IMR-90 (cell line): ENCODE measurements at regions not wholly inside any gene's neighbourhood (a gene's known extent, or its start where the extent isn't known, plus 50 kb on each side); places are given as distances from the start of the nearest gene placed in this dataset.

Experiments used
- ATAC-seq: fragments of 200-7000 bp; cut with Tn5 transposase; 2 replicates; pipeline ENCODE4 v1.9.1; 2020; ENCODE audit warnings: low read depth, mild to moderate bottlenecking, moderate library complexity
- BruUV-seq: library from RNA; stranded (reverse); fragments of 400-500 nt; replicated peaks from 2 replicates; lab custom pipeline; 2021; lab: Mats Ljungman, UMichigan
- CTCF ChIA-PET: fragments of 300-600 bp; formaldehyde crosslinking; extraction: SDS; loops from one replicate; lab custom pipeline; 2021; ENCODE audit warnings: antibody characterized with exemption; lab: Yijun Ruan, JAX
- POLR2A ChIA-PET: fragments of 300-600 bp; sonication (Branson Sonifier 250); formaldehyde crosslinking; loops from one replicate; lab custom pipeline; 2022; ENCODE audit warnings: antibody characterized with exemption; ENCODE audit not compliant: unreplicated experiment; lab: Charles Lee
- DNase-seq: peaks from one replicate; pipeline ENCODE4 v3.0.0; 2013
- H2AFZ ChIP-seq: replicated peaks from 2 replicates; pipeline ENCODE3; 2013; ENCODE audit warnings: low read length, mild to moderate bottlenecking; ENCODE audit not compliant: poor library complexity
- H2AK5ac ChIP-seq: 2 replicates; pipeline ENCODE4 v1.6.1; 2013; ENCODE audit warnings: low read depth, low read length, inconsistent platforms
- H2AK9ac ChIP-seq: replicated peaks from 2 replicates; pipeline ENCODE3; 2013; ENCODE audit warnings: mild to moderate bottlenecking, low read depth, low read length, moderate library complexity; ENCODE audit not compliant: poor library complexity
- H2BK120ac ChIP-seq: 2 replicates; pipeline ENCODE4 v1.6.1; 2013; ENCODE audit warnings: low read depth, low read length, inconsistent platforms
- H2BK15ac ChIP-seq: 3 replicates; pipeline ENCODE4 v1.6.1; 2013; ENCODE audit warnings: low read depth, low read length, inconsistent platforms
- H2BK20ac ChIP-seq: 2 replicates; pipeline ENCODE4 v1.6.1; 2013; ENCODE audit warnings: low read depth, mild to moderate bottlenecking, inconsistent platforms, low read length, moderate library complexity
- H2BK5ac ChIP-seq: 2 replicates; pipeline ENCODE4 v1.6.1; 2013; ENCODE audit warnings: mild to moderate bottlenecking, low read depth, low read length, inconsistent platforms; ENCODE audit not compliant: poor library complexity, severe bottlenecking
- H3K14ac ChIP-seq: replicated peaks from 2 replicates; pipeline ENCODE4 v1.6.1; 2013; ENCODE audit warnings: low read depth, low read length, inconsistent platforms
- H3K18ac ChIP-seq: 2 replicates; pipeline ENCODE4 v1.6.1; 2013; ENCODE audit warnings: low read depth, low read length, control low read depth
- H3K23ac ChIP-seq: 2 replicates; pipeline ENCODE4 v1.6.1; 2013; ENCODE audit warnings: low read depth, low read length, inconsistent platforms
- H3K27ac ChIP-seq: 2 replicates; pipeline ENCODE4 v1.5.1; 2013; ENCODE audit warnings: mild to moderate bottlenecking, control low read depth, low read length; ENCODE audit not compliant: insufficient read depth
- H3K27me3 ChIP-seq: 2 replicates; pipeline ENCODE4 v1.6.1; 2013; ENCODE audit warnings: low read length; ENCODE audit not compliant: control insufficient read depth, insufficient read depth
- H3K36me3 ChIP-seq: 2 replicates; pipeline ENCODE4 v1.6.1; 2013; ENCODE audit warnings: low read length, mixed read lengths; ENCODE audit not compliant: control insufficient read depth, insufficient read depth
- H3K4ac ChIP-seq: 2 replicates; pipeline ENCODE4 v1.6.1; 2013; ENCODE audit warnings: low read depth, low read length, inconsistent platforms
- H3K4me1 ChIP-seq: 2 replicates; pipeline ENCODE4 v1.6.1; 2013; ENCODE audit warnings: low read length, mixed read lengths; ENCODE audit not compliant: control insufficient read depth, insufficient read depth
- H3K4me2 ChIP-seq: 2 replicates; pipeline ENCODE4 v1.6.1; 2013; ENCODE audit warnings: low read depth, mild to moderate bottlenecking, control low read depth, low read length, moderate library complexity
- H3K4me3 ChIP-seq: 2 replicates; pipeline ENCODE4 v1.5.1; 2013; ENCODE audit warnings: low read depth, mild to moderate bottlenecking, control low read depth, low read length, moderate library complexity; ENCODE audit not compliant: insufficient read depth
- H3K56ac ChIP-seq: 2 replicates; pipeline ENCODE4 v1.6.1; 2013; ENCODE audit warnings: low read length, inconsistent platforms; ENCODE audit not compliant: insufficient read depth; ENCODE audit errors: extremely low read depth
- H3K79me1 ChIP-seq, 2 experiments: 2 replicates each; pipeline ENCODE4 v1.6.1; 2013; ENCODE audit warnings: low read length in 2 of 2, inconsistent platforms in 1 of 2, low read depth in 1 of 2
- H3K9ac ChIP-seq: 2 replicates; pipeline ENCODE4 v1.6.1; 2013; ENCODE audit warnings: low read depth, low read length, control low read depth
- H3K9me1 ChIP-seq: 2 replicates; pipeline ENCODE4 v1.6.1; 2013; ENCODE audit warnings: low read length, inconsistent platforms; ENCODE audit not compliant: insufficient read depth
- H3K9me3 ChIP-seq: 2 replicates; pipeline ENCODE4 v1.6.1; 2013; ENCODE audit warnings: low read length; ENCODE audit not compliant: control insufficient read depth, insufficient read depth
- H4K20me1 ChIP-seq: 2 replicates; pipeline ENCODE4 v1.6.1; 2013; ENCODE audit warnings: low read length, inconsistent platforms; ENCODE audit not compliant: insufficient read depth
- H4K5ac ChIP-seq: 2 replicates; pipeline ENCODE4 v1.6.1; 2013; ENCODE audit warnings: mild to moderate bottlenecking, low read depth, low read length, control low read depth
- H4K8ac ChIP-seq, 2 experiments: 2 replicates each; pipeline ENCODE4 v1.6.1; 2013; ENCODE audit warnings: low read depth in 2 of 2, low read length in 2 of 2, control low read depth in 1 of 2, inconsistent platforms in 1 of 2
- H4K91ac ChIP-seq: 2 replicates; pipeline ENCODE4 v1.6.1; 2013; ENCODE audit warnings: low read depth, low read length, inconsistent platforms; ENCODE audit not compliant: insufficient read depth
- BHLHE40 ChIP-seq: fragments of 150-350 bp; IDR thresholded peaks from 2 replicates; pipeline ENCODE4 v1.6.1; 2016; ENCODE audit warnings: mild to moderate bottlenecking, low read depth, low read length
- CEBPB ChIP-seq: IDR thresholded peaks from 2 replicates; pipeline ENCODE4 v1.6.1; 2012; ENCODE audit warnings: low read depth, low read length, improper control_type of control experiment
- CHD1 ChIP-seq: IDR thresholded peaks from 2 replicates; pipeline ENCODE4 v1.6.1; 2012; ENCODE audit warnings: low read depth, low read length, improper control_type of control experiment
- ELK1 ChIP-seq: fragments of 150-350 bp; IDR thresholded peaks from 2 replicates; pipeline ENCODE4 v1.6.1; 2016; ENCODE audit warnings: low read depth, mild to moderate bottlenecking, low read length, moderate library complexity, borderline replicate concordance
- FOS ChIP-seq: fragments of 150-350 bp; IDR thresholded peaks from 2 replicates; pipeline ENCODE4 v1.6.1; 2016; ENCODE audit warnings: low read depth, low read length
- MAFK ChIP-seq: IDR thresholded peaks from 2 replicates; pipeline ENCODE4 v1.6.1; 2012; ENCODE audit warnings: low read depth, low read length, improper control_type of control experiment
- MAZ ChIP-seq: IDR thresholded peaks from 2 replicates; pipeline ENCODE4 v1.6.1; 2012; ENCODE audit warnings: low read depth, mild to moderate bottlenecking, low read length, improper control_type of control experiment, moderate library complexity, borderline replicate concordance
- MXI1 ChIP-seq: IDR thresholded peaks from 2 replicates; pipeline ENCODE4 v1.6.1; 2012; ENCODE audit warnings: low read depth, mild to moderate bottlenecking, low read length, moderate library complexity, borderline replicate concordance
- NFE2L2 ChIP-seq: fragments of 150-350 bp; IDR thresholded peaks from 2 replicates; pipeline ENCODE4 v1.6.1; 2016; ENCODE audit warnings: low read depth, mild to moderate bottlenecking, low read length
- POLR2A ChIP-seq: IDR thresholded peaks from 2 replicates; pipeline ENCODE4 v1.6.1; 2012; ENCODE audit warnings: mild to moderate bottlenecking, low read depth, low read length
- RAD21 ChIP-seq: IDR thresholded peaks from 2 replicates; pipeline ENCODE4 v1.6.1; 2012; ENCODE audit warnings: low read length, improper control_type of control experiment
- RCOR1 ChIP-seq: IDR thresholded peaks from 2 replicates; pipeline ENCODE4 v1.6.1; 2012; ENCODE audit warnings: mild to moderate bottlenecking, low read length, improper control_type of control experiment; ENCODE audit not compliant: insufficient replicate concordance
- RFX5 ChIP-seq: IDR thresholded peaks from 2 replicates; pipeline ENCODE4 v1.8.0; 2012; ENCODE audit warnings: low read depth, mild to moderate bottlenecking, low read length, moderate library complexity
- SMC3 ChIP-seq: fragments of 150-350 bp; IDR thresholded peaks from 2 replicates; pipeline ENCODE4 v1.6.1; 2016; ENCODE audit warnings: low read depth, mild to moderate bottlenecking, antibody characterized with exemption, low read length, moderate library complexity
- dilution Hi-C: fragments of 300-500 bp; cut with HindIII; formaldehyde crosslinking; loops from one replicate; pipeline ENCODE4 v1.14.3; 2018; ENCODE audit warnings: low sequenced_read_pairs; ENCODE audit not compliant: unreplicated experiment
- in situ Hi-C: fragments of 300-500 bp; cut with MboI; formaldehyde crosslinking; loops from 3 replicates; pipeline ENCODE4 v1.14.3; 2019; ENCODE audit warnings: low sequenced_read_pairs, inconsistent platforms, mixed read lengths
- intact Hi-C: fragments of 100-400 bp; cut with micrococcal nuclease; formaldehyde crosslinking; loops from 2 replicates; pipeline ENCODE4 v1.10.0; 2022
- TF ChIP-seq, protein P1 (sequence below): conservative IDR thresholded peaks from 2 replicates; pipeline ENCODE4 v1.5.1; 2012; ENCODE audit warnings: mild to moderate bottlenecking, low read depth, low read length, improper control_type of control experiment
- TF ChIP-seq, protein P2 (sequence below): fragments of 150-350 bp; IDR thresholded peaks from 2 replicates; pipeline ENCODE4 v1.6.1; 2017; ENCODE audit warnings: mild to moderate bottlenecking, antibody characterized with exemption, low read length, low read depth

DNA sequence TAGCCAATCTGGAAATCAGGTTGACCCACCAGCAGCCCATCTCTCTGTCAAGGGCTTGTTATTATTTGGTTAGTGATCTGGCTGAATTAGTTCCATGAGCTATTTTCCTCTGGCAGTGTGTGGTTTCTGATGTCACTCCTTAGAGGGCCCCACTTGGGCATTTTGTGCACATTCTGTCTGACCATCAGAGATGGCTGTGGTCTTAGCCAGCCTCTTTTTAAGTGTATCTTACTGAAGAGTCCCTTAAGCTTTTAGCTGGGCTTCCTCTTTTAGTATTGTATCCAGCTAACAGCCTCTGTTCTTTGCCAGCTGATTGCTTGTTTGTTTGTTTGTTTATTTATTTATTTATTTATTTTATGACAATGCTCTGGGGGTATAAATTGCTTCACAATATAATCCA lies 951.1 kb upstream of the CNTNAP5 start:
- intact Hi-C loops, result no loop called here
- no peak overlapping the region for H3K4me3 ChIP-seq
- H4K8ac ChIP-seq, result no peak overlapping the region
- H3K4me2 ChIP-seq, result no peak overlapping the region
- no peak overlapping the region for H4K5ac ChIP-seq
- H3K56ac ChIP-seq, result no peak overlapping the region
- H2BK120ac ChIP-seq, result no peak overlapping the region
- no TSS peak for BruUV-seq
- ChIA-PET CTCF (no interaction called here), POLR2A (no interaction called here)
- no peak overlapping the region for H2BK15ac ChIP-seq
- DNase-seq (no peak), ATAC-seq (no peak)
- TF ChIP-seq SMC3 (no peak), MAZ (no peak), FOS (no peak), NFE2L2 (no peak), POLR2A (no peak), CEBPB (no peak), RAD21 (no peak), BHLHE40 (no peak), RFX5 (no peak), MAFK (no peak), ELK1 (no peak), MXI1 (no peak), RCOR1 (no peak), CHD1 (no peak)
- TF ChIP-seq, protein P1, sequence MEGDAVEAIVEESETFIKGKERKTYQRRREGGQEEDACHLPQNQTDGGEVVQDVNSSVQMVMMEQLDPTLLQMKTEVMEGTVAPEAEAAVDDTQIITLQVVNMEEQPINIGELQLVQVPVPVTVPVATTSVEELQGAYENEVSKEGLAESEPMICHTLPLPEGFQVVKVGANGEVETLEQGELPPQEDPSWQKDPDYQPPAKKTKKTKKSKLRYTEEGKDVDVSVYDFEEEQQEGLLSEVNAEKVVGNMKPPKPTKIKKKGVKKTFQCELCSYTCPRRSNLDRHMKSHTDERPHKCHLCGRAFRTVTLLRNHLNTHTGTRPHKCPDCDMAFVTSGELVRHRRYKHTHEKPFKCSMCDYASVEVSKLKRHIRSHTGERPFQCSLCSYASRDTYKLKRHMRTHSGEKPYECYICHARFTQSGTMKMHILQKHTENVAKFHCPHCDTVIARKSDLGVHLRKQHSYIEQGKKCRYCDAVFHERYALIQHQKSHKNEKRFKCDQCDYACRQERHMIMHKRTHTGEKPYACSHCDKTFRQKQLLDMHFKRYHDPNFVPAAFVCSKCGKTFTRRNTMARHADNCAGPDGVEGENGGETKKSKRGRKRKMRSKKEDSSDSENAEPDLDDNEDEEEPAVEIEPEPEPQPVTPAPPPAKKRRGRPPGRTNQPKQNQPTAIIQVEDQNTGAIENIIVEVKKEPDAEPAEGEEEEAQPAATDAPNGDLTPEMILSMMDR, result no peak
- TF ChIP-seq, protein P2, sequence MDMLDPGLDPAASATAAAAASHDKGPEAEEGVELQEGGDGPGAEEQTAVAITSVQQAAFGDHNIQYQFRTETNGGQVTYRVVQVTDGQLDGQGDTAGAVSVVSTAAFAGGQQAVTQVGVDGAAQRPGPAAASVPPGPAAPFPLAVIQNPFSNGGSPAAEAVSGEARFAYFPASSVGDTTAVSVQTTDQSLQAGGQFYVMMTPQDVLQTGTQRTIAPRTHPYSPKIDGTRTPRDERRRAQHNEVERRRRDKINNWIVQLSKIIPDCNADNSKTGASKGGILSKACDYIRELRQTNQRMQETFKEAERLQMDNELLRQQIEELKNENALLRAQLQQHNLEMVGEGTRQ, result no peak
- peaks cover 5% of the 10 kb centered on the region; the same call in 1 of the 2 replicates for H3K9me3 ChIP-seq
- no peaks in the 10 kb centered on the region for H4K20me1 ChIP-seq
- H3K4me1 ChIP-seq, result no peaks in the 10 kb centered on the region
- H2AK5ac ChIP-seq, result no peak overlapping the region
- H2BK5ac ChIP-seq, result no peak overlapping the region
- H3K9me1 ChIP-seq, result no peaks in the 10 kb centered on the region
- H3K27ac ChIP-seq, result no peak overlapping the region
- H3K23ac ChIP-seq, result no peak overlapping the region
- dilution Hi-C loops, result no loop called here
- H3K18ac ChIP-seq, result no peak overlapping the region
- no peaks in the 10 kb centered on the region for H3K79me1 ChIP-seq
- no peak overlapping the region for H2AK9ac ChIP-seq
- in situ Hi-C loops, result no loop called here
- H2AFZ ChIP-seq, result no peak overlapping the region
- no peaks in the 10 kb centered on the region for H3K36me3 ChIP-seq
- H3K14ac ChIP-seq, result no peak overlapping the region
- no peak overlapping the region for H2BK20ac ChIP-seq
- H3K27me3 ChIP-seq, result no peaks in the 10 kb centered on the region
- no peak overlapping the region for H3K9ac ChIP-seq
- H3K4ac ChIP-seq, result no peak overlapping the region
- no peak overlapping the region for H4K91ac ChIP-seq
